Spleen (tissue), 11 donors: ENCODE measurements at regions not wholly inside any gene's neighbourhood (a gene's known extent, or its start where the extent isn't known, plus 50 kb on each side); places are given as distances from the start of the nearest gene placed in this dataset.

Source experiments
- DNase-seq: peaks from one replicate; pipeline ENCODE4 v3.0.0-alpha.2; 2020
- H3K27ac ChIP-seq, 8 donors: fragments of 200-600 bp; sonication (generic) in 7 of 8; 1 replicate in 4 of 8; 2 replicates in 4 of 8; pipeline versions ENCODE4 v1.5.0 to v1.8.0; 2016 to 2021; ENCODE audit warnings: inconsistent platforms in 4 of 8, mild to moderate bottlenecking in 4 of 8, moderate library complexity in 1 of 8
- H3K27me3 ChIP-seq, 7 donors: fragments of 200-600 bp; sonication (generic) in 6 of 7; replicated peaks in 1 of 7; 1 replicate in 4 of 7; 2 replicates in 3 of 7; pipeline versions ENCODE4 v1.5.0 to v1.8.0; 2016 to 2021; ENCODE audit warnings: inconsistent platforms in 3 of 7, mild to moderate bottlenecking in 1 of 7
- H3K36me3 ChIP-seq, 6 donors: fragments of 200-600 bp; sonication (generic) in 5 of 6; 1 replicate in 4 of 6; 2 replicates in 2 of 6; pipeline versions ENCODE4 v1.5.0 to v1.8.0; 2016 to 2021; ENCODE audit warnings: inconsistent platforms in 2 of 6
- H3K4me1 ChIP-seq, 6 donors: fragments of 200-600 bp; sonication (generic) in 5 of 6; 1 replicate in 3 of 6; 2 replicates in 3 of 6; pipeline versions ENCODE4 v1.5.0 to v1.8.0; 2016 to 2021; ENCODE audit warnings: inconsistent platforms in 3 of 6
- H3K4me3 ChIP-seq, 8 donors: fragments of 200-600 bp; sonication (generic) in 7 of 8; 1 replicate in 4 of 8; 2 replicates in 4 of 8; pipeline versions ENCODE4 v1.5.0 to v1.8.0; 2016 to 2021; ENCODE audit warnings: inconsistent platforms in 4 of 8, mild to moderate bottlenecking in 4 of 8, moderate library complexity in 2 of 8
- H3K9me3 ChIP-seq, 8 donors: fragments of 200-600 bp; sonication (generic) in 7 of 8; 1 replicate in 4 of 8; 2 replicates in 4 of 8; pipeline versions ENCODE4 v1.5.0 to v1.8.0; 2016 to 2021; ENCODE audit warnings: inconsistent platforms in 4 of 8
- CTCF ChIP-seq, 11 experiments: fragments of 200-600 bp in 7 of 11; fragments of 450-650 bp in 4 of 11; sonication (generic) in 4 of 11; IDR thresholded peaks in 8 of 11; conservative IDR thresholded peaks in 3 of 11; 1 replicate in 7 of 11; 2 replicates in 4 of 11; pipeline versions ENCODE4 v1.4.0 to v1.8.0; 2016 to 2021; ENCODE audit warnings: antibody characterized with exemption in 11 of 11, inconsistent platforms in 4 of 11, mild to moderate bottlenecking in 1 of 11
- POLR2A ChIP-seq, 3 donors: fragments of 450-650 bp; IDR thresholded peaks; one replicate each; pipeline ENCODE4 v1.5.1; 2017; ENCODE audit warnings: antibody characterized with exemption in 3 of 3, mild to moderate bottlenecking in 1 of 3
- POLR2AphosphoS5 ChIP-seq, 3 donors: sonication (generic); formaldehyde crosslinking; IDR thresholded peaks; one replicate each; pipeline ENCODE4 v1.5.1; 2017; ENCODE audit warnings: antibody characterized with exemption in 3 of 3
- WGBS, 5 donors: extraction: QIAGEN DNeasy Blood & Tissue Kit in 3 of 5; methylation state at CpG; one replicate each; pipeline versions ENCODE4 v1.1.5 to v1.1.7; 2013 to 2018; 5-methylcytosine and 5-hydroxymethylcytosine counted together
- intact Hi-C: fragments of 100-400 bp; cut with DNase I; formaldehyde crosslinking; loops from one replicate; pipeline ENCODE4 v1.15.0; 2023; ENCODE audit warnings: low total_unique reads
- donor health status: healthy with polysubstance abuse.
- donor health status: DM: no; HTN: no; CAD: no; lungs with moderate emphysema.
- donor health status: DM: no; HTN: no; CAD: no.
- donor health status: Bipolar disorder and iron deficiency.
- donor health status: healthy.
- donor health status: DM: no; HTN: no; CAD: no.
- donor health status: DM: yes; HTN: yes; CAD: no.

GRCh38 chr5:5781335-5781734, 358.9 kb downstream of the ICE1 start:
- H3K27me3 ChIP-seq: no peaks in the 10 kb centered on the region
- no peaks in the 10 kb centered on the region for H3K36me3 ChIP-seq
- peaks cover 0 to 8% (median 6%) of the 10 kb centered on the region in 8 donors for H3K9me3 ChIP-seq
- 91 to 96% (median 93%) methylated on average over 3 of the region's 3 CpGs for WGBS, 5 donors
- H3K27ac ChIP-seq: no peak overlapping the region
- DNase-seq: no peak
- intact Hi-C loops: no loop called here
- no peak overlapping the region for H3K4me3 ChIP-seq
- H3K4me1 ChIP-seq: no peaks in the 10 kb centered on the region
- TF ChIP-seq POLR2AphosphoS5 (IDR thresholded peaks at IDR 0.05): no peak
- TF ChIP-seq POLR2A (IDR thresholded peaks at IDR 0.05): no peak
- TF ChIP-seq CTCF (IDR thresholded peaks at IDR 0.05 in 8 of 11, conservative IDR thresholded peaks at IDR 0.05 in 3 of 11): no peak

GRCh38 chr5:5780253-5780652, 357.8 kb downstream of the ICE1 start:
- Histone ChIP-seq H3K27ac (no peak overlapping the region), H3K27me3 (no peaks in the 10 kb centered on the region), H3K9me3 (no peaks in the 10 kb centered on the region), H3K4me3 (no peak overlapping the region), H3K4me1 (no peaks in the 10 kb centered on the region), H3K36me3 (no peaks in the 10 kb centered on the region)
- intact Hi-C loops: no loop called here
- DNase-seq: no peak
- WGBS, 5 donors: 76 to 90% (median 82%) methylated on average over 3 of the region's 3 CpGs
- no peak for TF ChIP-seq CTCF (IDR thresholded peaks at IDR 0.05 in 8 of 11, conservative IDR thresholded peaks at IDR 0.05 in 3 of 11)
- TF ChIP-seq POLR2AphosphoS5 (IDR thresholded peaks at IDR 0.05): no peak
- no peak for TF ChIP-seq POLR2A (IDR thresholded peaks at IDR 0.05)

DNA sequence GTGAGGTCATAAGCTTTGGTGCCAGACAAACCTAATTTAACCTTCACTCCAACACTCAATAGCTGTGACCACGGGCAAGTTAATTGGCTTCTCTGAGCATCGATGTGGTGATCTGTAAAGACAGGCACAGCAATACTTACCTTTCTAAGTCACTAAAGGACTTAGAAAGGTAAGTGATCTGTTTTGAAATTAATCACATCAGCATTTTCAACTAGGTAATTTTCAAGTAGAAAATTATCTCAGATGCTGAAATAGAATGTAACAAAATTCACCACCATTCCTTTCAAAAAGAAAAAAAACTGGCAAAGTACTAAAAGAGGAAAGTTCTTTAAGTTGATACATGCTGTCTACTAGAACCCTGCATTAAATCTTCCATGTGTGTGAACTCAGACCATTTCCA, 354.5 kb downstream of the ICE1 start:
- WGBS, 5 donors: 76 to 100% (median 82%) methylated on average over 2 of the region's 2 CpGs
- no peak for TF ChIP-seq POLR2AphosphoS5 (IDR thresholded peaks at IDR 0.05)
- TF ChIP-seq CTCF (IDR thresholded peaks at IDR 0.05 in 8 of 11, conservative IDR thresholded peaks at IDR 0.05 in 3 of 11): no peak
- TF ChIP-seq POLR2A (IDR thresholded peaks at IDR 0.05): no peak
- Histone ChIP-seq H3K4me3 (no peak overlapping the region), H3K36me3 (no peaks in the 10 kb centered on the region), H3K27me3 (no peaks in the 10 kb centered on the region), H3K27ac (no peak overlapping the region), H3K9me3 (no peaks in the 10 kb centered on the region), H3K4me1 (peaks cover 0 to 16% (median 2%) of the 10 kb centered on the region in 6 donors)
- no peak for DNase-seq
- intact Hi-C loops: no loop called here

DNA sequence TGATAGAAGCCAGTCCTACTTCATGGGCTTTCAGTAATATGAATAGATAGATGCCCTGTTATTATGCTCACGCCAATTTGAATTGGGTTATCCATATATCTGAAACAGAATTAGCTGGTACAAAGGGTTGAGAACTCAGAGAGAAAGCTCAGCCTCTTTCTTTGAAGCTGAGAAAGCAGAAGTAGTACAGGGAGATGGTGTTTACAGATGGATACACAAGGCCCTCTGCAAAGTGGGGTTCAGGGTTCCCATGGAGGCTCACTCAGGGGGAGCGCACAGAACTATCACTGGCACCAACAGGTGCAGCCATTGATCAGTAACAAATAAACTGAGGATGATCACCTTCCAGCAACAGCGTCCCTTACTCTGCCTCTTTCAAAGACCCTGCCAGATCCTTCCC, 349.7 kb downstream of the ICE1 start:
- Histone ChIP-seq H3K27me3 (no peaks in the 10 kb centered on the region), H3K36me3 (no peaks in the 10 kb centered on the region), H3K4me1 (peaks cover 0 to 17% (median 2%) of the 10 kb centered on the region in 6 donors), H3K9me3 (no peaks in the 10 kb centered on the region), H3K4me3 (no peak overlapping the region), H3K27ac (no peak overlapping the region)
- no peak for TF ChIP-seq POLR2AphosphoS5 (IDR thresholded peaks at IDR 0.05)
- TF ChIP-seq POLR2A (IDR thresholded peaks at IDR 0.05): no peak
- TF ChIP-seq CTCF (IDR thresholded peaks at IDR 0.05 in 8 of 11, conservative IDR thresholded peaks at IDR 0.05 in 3 of 11): no peak
- intact Hi-C loops: no loop called here
- DNase-seq: no peak
- WGBS, 5 donors: 65 to 88% (median 84%) methylated on average over 3 of the region's 3 CpGs
